ENCODE measurements at regions not wholly inside any gene's neighbourhood (a gene's known extent, or its start where the extent isn't known, plus 50 kb on each side); places are given as distances from the start of the nearest gene placed in this dataset.

DNA sequence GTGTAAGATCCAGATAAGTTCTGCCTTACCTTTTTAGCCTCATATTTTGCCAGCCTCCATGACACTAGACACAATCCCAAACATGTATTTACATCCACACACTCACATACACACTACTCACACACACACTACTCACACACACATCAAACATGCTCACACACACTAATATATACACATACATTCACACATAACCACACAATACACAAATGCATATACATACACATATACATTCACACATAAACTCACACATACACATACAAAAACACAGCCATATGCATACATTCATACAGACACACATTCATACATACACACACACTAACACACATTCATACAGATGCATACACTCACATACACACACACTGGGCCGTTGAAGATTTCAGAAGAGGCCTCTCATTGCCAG lies 109.5 kb downstream of the MAIP1 start:
- TF ChIP-seq, protein P1, sequence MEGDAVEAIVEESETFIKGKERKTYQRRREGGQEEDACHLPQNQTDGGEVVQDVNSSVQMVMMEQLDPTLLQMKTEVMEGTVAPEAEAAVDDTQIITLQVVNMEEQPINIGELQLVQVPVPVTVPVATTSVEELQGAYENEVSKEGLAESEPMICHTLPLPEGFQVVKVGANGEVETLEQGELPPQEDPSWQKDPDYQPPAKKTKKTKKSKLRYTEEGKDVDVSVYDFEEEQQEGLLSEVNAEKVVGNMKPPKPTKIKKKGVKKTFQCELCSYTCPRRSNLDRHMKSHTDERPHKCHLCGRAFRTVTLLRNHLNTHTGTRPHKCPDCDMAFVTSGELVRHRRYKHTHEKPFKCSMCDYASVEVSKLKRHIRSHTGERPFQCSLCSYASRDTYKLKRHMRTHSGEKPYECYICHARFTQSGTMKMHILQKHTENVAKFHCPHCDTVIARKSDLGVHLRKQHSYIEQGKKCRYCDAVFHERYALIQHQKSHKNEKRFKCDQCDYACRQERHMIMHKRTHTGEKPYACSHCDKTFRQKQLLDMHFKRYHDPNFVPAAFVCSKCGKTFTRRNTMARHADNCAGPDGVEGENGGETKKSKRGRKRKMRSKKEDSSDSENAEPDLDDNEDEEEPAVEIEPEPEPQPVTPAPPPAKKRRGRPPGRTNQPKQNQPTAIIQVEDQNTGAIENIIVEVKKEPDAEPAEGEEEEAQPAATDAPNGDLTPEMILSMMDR (IDR thresholded peaks at IDR 0.05; ENCODE audit: borderline replicate concordance, extremely low read depth, low read length, poor library complexity, severe bottlenecking), result no peak
- no peak for TF ChIP-seq EZH2 (IDR thresholded peaks at IDR 0.05; ENCODE audit: borderline replicate concordance, low read depth, low read length, severe bottlenecking)

Data from DND-41 (cell line).